PC-9 (cell line): ENCODE measurements at regions not wholly inside any gene's neighbourhood (a gene's known extent, or its start where the extent isn't known, plus 50 kb on each side); places are given as distances from the start of the nearest gene placed in this dataset.

Source experiments
- BruUV-seq: library from RNA; stranded (reverse); fragments of 400-500 nt; replicated peaks from 2 replicates; lab custom pipeline; 2021; lab: Mats Ljungman, UMichigan
- CTCF ChIA-PET: fragments of 300-600 bp; sonication (Branson Sonifier 250); formaldehyde crosslinking; loops from one replicate; lab custom pipeline; 2022; ENCODE audit warnings: antibody characterized with exemption; lab: Charles Lee
- POLR2A ChIA-PET: fragments of 300-600 bp; sonication (Branson Sonifier 250); formaldehyde crosslinking; loops from one replicate; lab custom pipeline; 2022; ENCODE audit warnings: antibody characterized with exemption; ENCODE audit not compliant: unreplicated experiment; lab: Charles Lee
- DNase-seq, 2 experiments: peaks; one replicate each; pipeline versions ENCODE4 v3.0.0 to v3.0.0-alpha.2; 2015 to 2022; ENCODE audit warnings: mixed read lengths in 1 of 2
- H2AFZ ChIP-seq: fragments of 200-600 bp; sonication (generic); 2 replicates; pipeline ENCODE4 v1.8.1; 2017; ENCODE audit warnings: antibody characterized with exemption
- H3F3A ChIP-seq: fragments of 200-600 bp; sonication (generic); 2 replicates; pipeline ENCODE4 v1.8.1; 2017; ENCODE audit warnings: antibody characterized with exemption, mild to moderate bottlenecking, low read depth; ENCODE audit not compliant: insufficient read depth
- H3K27ac ChIP-seq: fragments of 200-600 bp; sonication (generic); 2 replicates; pipeline ENCODE4 v1.6.1; 2016; ENCODE audit warnings: mixed run types
- H3K27me3 ChIP-seq: fragments of 200-600 bp; sonication (generic); 2 replicates; pipeline ENCODE4 v1.6.1; 2016; ENCODE audit warnings: low read depth, mixed run types; ENCODE audit not compliant: insufficient read depth
- H3K36me3 ChIP-seq: fragments of 200-600 bp; sonication (generic); 2 replicates; pipeline ENCODE4 v1.6.1; 2016; ENCODE audit warnings: low read depth, mixed run types
- H3K4me1 ChIP-seq: fragments of 200-600 bp; sonication (generic); replicated peaks from 2 replicates; pipeline ENCODE4 v1.6.1; 2016; ENCODE audit warnings: mixed run types; ENCODE audit not compliant: insufficient read depth
- H3K4me2 ChIP-seq: fragments of 200-600 bp; sonication (generic); 2 replicates; pipeline ENCODE4 v1.6.1; 2017; ENCODE audit warnings: mixed run types
- H3K4me3 ChIP-seq: fragments of 200-600 bp; sonication (generic); 2 replicates; pipeline ENCODE4 v1.6.1; 2016; ENCODE audit warnings: mixed run types
- H3K79me2 ChIP-seq: fragments of 200-600 bp; sonication (generic); 2 replicates; pipeline ENCODE4 v1.6.1; 2017; ENCODE audit warnings: low read depth, mixed run types
- H3K9me2 ChIP-seq: fragments of 200-600 bp; sonication (generic); 2 replicates; pipeline ENCODE4 v1.8.1; 2017; ENCODE audit warnings: mild to moderate bottlenecking; ENCODE audit not compliant: insufficient read depth
- H3K9me3 ChIP-seq: fragments of 200-600 bp; sonication (generic); 2 replicates; pipeline ENCODE4 v1.8.1; 2016; ENCODE audit warnings: low read depth; ENCODE audit not compliant: insufficient read depth
- H4K20me1 ChIP-seq: fragments of 200-600 bp; sonication (generic); 2 replicates; pipeline ENCODE4 v1.8.1; 2017; ENCODE audit not compliant: insufficient read depth
- CTCF ChIP-seq: fragments of 200-600 bp; sonication (generic); conservative IDR thresholded peaks from 2 replicates; pipeline ENCODE4 v1.6.1; 2017; ENCODE audit warnings: mixed run types, antibody characterized with exemption, mild to moderate bottlenecking, moderate library complexity
- EZH2 ChIP-seq: fragments of 200-600 bp; sonication (generic); IDR thresholded peaks from 2 replicates; pipeline ENCODE4 v1.8.0; 2017; ENCODE audit warnings: antibody characterized with exemption, low read depth
- intact Hi-C: fragments of 100-400 bp; cut with micrococcal nuclease; formaldehyde crosslinking; loops from one replicate; pipeline ENCODE4 v1.10.0; 2022; ENCODE audit not compliant: unreplicated experiment

GRCh38 chr2:239874636-239875356, 150.3 kb downstream of the NDUFA10 start:
- no peaks in the 10 kb centered on the region for H3K9me2 ChIP-seq
- intact Hi-C loops = no loop called here
- no TSS peak for BruUV-seq
- ChIA-PET CTCF (no interaction called here), POLR2A (no interaction called here)
- no peak overlapping the region for H3K4me2 ChIP-seq
- H2AFZ ChIP-seq = no peak overlapping the region
- H3K4me3 ChIP-seq = no peak overlapping the region
- H3K4me1 ChIP-seq = no peaks in the 10 kb centered on the region
- H3K27me3 ChIP-seq = peaks cover 98% of the 10 kb centered on the region
- H3K79me2 ChIP-seq = no peaks in the 10 kb centered on the region
- H3K27ac ChIP-seq = no peak overlapping the region
- H3K9me3 ChIP-seq = no peaks in the 10 kb centered on the region
- TF ChIP-seq CTCF (no peak), EZH2 (no peak)
- H3F3A ChIP-seq = no peaks in the 10 kb centered on the region
- DNase-seq = no peak
- H3K36me3 ChIP-seq = no peaks in the 10 kb centered on the region
- no peaks in the 10 kb centered on the region for H4K20me1 ChIP-seq

- Histone ChIP-seq H3K4me1 (no peaks in the 10 kb centered on the region), H3K36me3 (no peaks in the 10 kb centered on the region), H3K27ac (no peak overlapping the region), H3K4me2 (no peak overlapping the region), H4K20me1 (no peaks in the 10 kb centered on the region), H3K9me3 (peaks cover 2% of the 10 kb centered on the region; the same call in 1 of the 2 replicates), H3K27me3 (peaks cover 96% of the 10 kb centered on the region), H2AFZ (no peak overlapping the region), H3K79me2 (no peaks in the 10 kb centered on the region), H3K4me3 (no peak overlapping the region), H3K9me2 (no peaks in the 10 kb centered on the region), H3F3A (peaks cover under 1% of the 10 kb centered on the region)
- intact Hi-C loops = no loop called here
- no TSS peak for BruUV-seq
- TF ChIP-seq CTCF (no peak), EZH2 (no peak)
- no peak for DNase-seq
- ChIA-PET POLR2A (no interaction called here), CTCF (no interaction called here)
These were observed 151.2 kb downstream of the NDUFA10 start for GRCh38 chr2:239873656-239874635.

GRCh38 chr2:239871481-239872435, 153.4 kb downstream of the NDUFA10 start:
- BruUV-seq = no TSS peak
- Histone ChIP-seq H3K4me2 (no peak overlapping the region), H3K79me2 (no peaks in the 10 kb centered on the region), H4K20me1 (no peaks in the 10 kb centered on the region), H3K27ac (no peak overlapping the region), H2AFZ (no peak overlapping the region), H3K36me3 (no peaks in the 10 kb centered on the region), H3K9me3 (peaks cover 22% of the 10 kb centered on the region), H3K27me3 (peaks cover 74% of the 10 kb centered on the region), H3K4me1 (no peaks in the 10 kb centered on the region), H3K4me3 (no peak overlapping the region), H3F3A (peaks cover 22% of the 10 kb centered on the region), H3K9me2 (no peaks in the 10 kb centered on the region)
- no peak for DNase-seq
- ChIA-PET POLR2A (no interaction called here), CTCF (no interaction called here)
- TF ChIP-seq CTCF (no peak), EZH2 (no peak)
- intact Hi-C loops = no loop called here
